AG04449 (cell line): ENCODE measurements at regions not wholly inside any gene's neighbourhood (a gene's known extent, or its start where the extent isn't known, plus 50 kb on each side); places are given as distances from the start of the nearest gene placed in this dataset.

Source experiments
- CTCF ChIA-PET: fragments of 350-600 bp; formaldehyde crosslinking; extraction: SDS; loops from one replicate; lab custom pipeline; 2021; ENCODE audit warnings: antibody characterized with exemption; lab: Yijun Ruan, JAX
- POLR2A ChIA-PET: fragments of 400-600, 350-600 bp; formaldehyde crosslinking; extraction: SDS; loops from one replicate; lab custom pipeline; 2020; ENCODE audit warnings: antibody characterized with exemption, inconsistent platforms; lab: Yijun Ruan, JAX
- DNase-seq: peaks from one replicate; pipeline ENCODE4 v3.0.0-alpha.2; 2010; ENCODE audit warnings: low read depth, low spot score
- H3K4me3 ChIP-seq: 2 replicates; pipeline ENCODE4 v1.5.1; 2011; ENCODE audit warnings: low read depth, mild to moderate bottlenecking, control low read depth, low read length
- CTCF ChIP-seq: IDR thresholded peaks from one replicate; pipeline ENCODE4 v1.5.1; 2011; ENCODE audit warnings: mild to moderate bottlenecking, moderate library complexity, low read length, control low read depth, inconsistent platforms; ENCODE audit not compliant: insufficient read depth; ENCODE audit errors: missing control alignments

GRCh38 chr21:25416669-25417068 is 190.6 kb downstream of the MRPL39 start:
- H3K4me3 ChIP-seq, result no peak overlapping the region
- ChIA-PET CTCF (no interaction called here), POLR2A (no interaction called here)
- DNase-seq, result no peak
- TF ChIP-seq CTCF, result no peak

- DNase-seq, result no peak
- no peak overlapping the region for H3K4me3 ChIP-seq
- no peak for TF ChIP-seq CTCF
- ChIA-PET CTCF (interaction anchor here (1.3 kb wide), 1 partner anchor 26 kb away, joined by 5 read pairs; no protein-coding TSS in a partner anchor), POLR2A (no interaction called here)
These were observed 195.2 kb downstream of the MRPL39 start for GRCh38 chr21:25412100-25412499.

GRCh38 chr21:25409978-25410377 is 197.3 kb downstream of the MRPL39 start:
- no peak for TF ChIP-seq CTCF
- DNase-seq, result no peak
- POLR2A ChIA-PET, result no interaction called here
- H3K4me3 ChIP-seq, result no peak overlapping the region
- CTCF ChIA-PET, result no interaction called here

GRCh38 chr21:25408666-25409065 is 198.6 kb downstream of the MRPL39 start:
- ChIA-PET POLR2A (no interaction called here), CTCF (no interaction called here)
- no peak for TF ChIP-seq CTCF
- DNase-seq, result no peak
- no peak overlapping the region for H3K4me3 ChIP-seq

GRCh38 chr21:25406887-25407579 is 200.2 kb downstream of the MRPL39 start:
- ChIA-PET CTCF (no interaction called here), POLR2A (no interaction called here)
- no peak for DNase-seq
- no peak overlapping the region for H3K4me3 ChIP-seq
- TF ChIP-seq CTCF, result no peak

- CTCF ChIA-PET, result interaction anchor here (1.2 kb wide), 1 partner anchor 122 kb away, joined by 4 read pairs; no protein-coding TSS in a partner anchor
- TF ChIP-seq CTCF, result no peak
- no peak overlapping the region for H3K4me3 ChIP-seq
- DNase-seq, result no peak
- POLR2A ChIA-PET, result no interaction called here
These were observed 201.3 kb downstream of the MRPL39 start for GRCh38 chr21:25405984-25406383.
